Skin epidermis (tissue), 12 donors: ENCODE measurements at regions not wholly inside any gene's neighbourhood (a gene's known extent, or its start where the extent isn't known, plus 50 kb on each side); places are given as distances from the start of the nearest gene placed in this dataset.

Source experiments
- H3K27ac ChIP-seq, 21 experiments: fragments of 200-600 bp; sonication (generic) in 11 of 21; one replicate each; pipeline ENCODE4 v1.5.0; 2020; ENCODE audit warnings: mild to moderate bottlenecking in 3 of 21, inconsistent platforms in 2 of 21, moderate library complexity in 2 of 21
- H3K4me3 ChIP-seq, 7 experiments: fragments of 200-600 bp; sonication (generic) in 2 of 7; one replicate each; pipeline ENCODE4 v1.5.0; 2020; ENCODE audit warnings: inconsistent platforms in 2 of 7, mild to moderate bottlenecking in 2 of 7, moderate library complexity in 1 of 7

DNA sequence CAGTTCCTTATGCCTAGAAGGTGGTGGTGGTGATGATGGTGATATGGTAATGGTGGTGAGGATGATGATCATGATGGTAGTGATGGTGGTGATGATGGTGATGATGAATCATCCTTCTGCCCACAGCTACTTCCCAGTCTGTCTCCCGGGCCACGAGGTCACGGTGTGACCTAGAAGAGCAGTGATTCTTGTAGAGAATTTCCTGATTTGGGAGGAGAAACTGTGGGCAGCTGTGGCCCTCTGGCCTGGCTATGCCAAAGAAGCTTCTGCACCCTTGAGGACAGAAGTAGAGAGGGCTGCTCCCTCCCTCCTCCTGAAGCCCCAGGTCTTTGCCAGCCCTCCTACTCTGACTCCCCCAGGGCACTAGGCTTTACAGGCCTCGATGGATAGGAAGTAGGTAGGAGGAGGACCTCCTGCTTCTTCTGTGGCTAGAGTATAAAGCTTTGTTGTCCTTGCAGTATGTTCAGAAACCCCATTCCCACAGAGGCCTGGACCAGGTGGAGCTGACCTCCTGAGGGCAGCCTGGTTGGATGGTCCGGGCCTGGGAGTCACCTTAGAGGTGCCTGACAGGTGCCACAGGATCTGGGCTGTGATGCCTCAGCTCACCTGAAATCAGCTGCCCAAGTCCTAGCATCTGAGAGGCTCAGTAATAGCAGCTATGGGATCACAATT lies 57.9 kb upstream of the EPAS1 start:
- H3K4me3 ChIP-seq: no peak overlapping the region
- peak overlapping the region in 10 of 21 experiments; percentile 9 to 78 (median 62) for H3K27ac ChIP-seq

DNA sequence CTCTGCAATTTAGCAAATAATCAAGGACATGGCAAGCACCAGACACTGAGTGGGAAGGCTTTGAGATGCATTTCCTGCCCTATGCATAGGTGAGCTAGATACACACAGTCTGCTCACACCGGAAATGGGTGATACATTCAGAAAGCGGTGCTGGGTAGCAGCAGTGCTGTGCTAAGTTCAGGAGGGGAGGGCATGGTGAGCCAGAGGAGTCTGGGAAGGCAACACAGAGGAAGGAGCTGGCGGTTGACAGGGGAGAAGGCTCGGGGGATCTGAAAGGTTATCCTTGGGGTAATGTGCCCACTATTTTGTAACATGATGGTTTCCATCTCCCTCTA lies 57.4 kb upstream of the EPAS1 start:
- H3K27ac ChIP-seq: peak overlapping the region in 7 of 21 experiments; percentile 9 to 78 (median 65)
- no peak overlapping the region for H3K4me3 ChIP-seq

DNA sequence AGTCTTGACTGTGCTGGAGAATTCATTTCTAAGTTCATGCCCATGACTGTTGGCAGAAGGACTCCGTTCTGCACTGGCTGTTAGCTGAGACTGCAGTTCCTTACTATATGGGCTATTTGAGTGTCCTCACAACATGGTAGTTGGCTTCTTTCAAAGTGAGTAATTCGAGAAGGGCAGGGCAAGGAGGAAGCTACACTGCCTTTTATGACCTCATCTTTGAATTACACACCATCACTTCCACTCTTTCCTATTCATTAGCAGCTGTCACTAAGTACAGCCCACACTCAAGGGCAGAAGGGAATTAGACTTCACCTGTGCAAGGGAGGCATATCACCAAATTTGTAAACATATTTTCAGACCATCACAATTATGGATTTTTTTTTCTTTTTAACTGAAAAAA lies 55.9 kb upstream of the EPAS1 start:
- Histone ChIP-seq H3K27ac (no peak overlapping the region), H3K4me3 (no peak overlapping the region)

- H3K4me3 ChIP-seq: no peak overlapping the region
- H3K27ac ChIP-seq: no peak overlapping the region
These were observed 51.3 kb upstream of the EPAS1 start for GRCh38 chr2:46245869-46246268.

DNA sequence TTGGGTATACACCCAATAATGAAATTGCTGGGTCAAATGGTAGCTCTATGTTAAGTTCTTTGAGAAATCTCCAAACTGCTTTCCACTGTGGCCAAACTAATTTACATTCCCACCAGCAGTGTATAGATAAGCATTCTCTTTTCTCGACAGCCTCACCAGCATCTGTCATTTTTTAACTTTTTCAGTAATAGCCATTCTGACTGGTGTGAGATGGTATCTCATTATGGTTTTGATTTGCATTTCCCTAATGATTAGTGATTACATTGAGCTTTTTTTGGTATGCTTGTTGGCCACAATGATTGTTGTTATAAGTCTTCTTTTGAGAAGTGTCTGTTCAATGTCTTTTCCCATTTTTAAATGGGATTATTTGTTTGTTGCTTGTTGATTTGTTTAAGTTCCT lies 50.4 kb upstream of the EPAS1 start:
- Histone ChIP-seq H3K27ac (no peak overlapping the region), H3K4me3 (no peak overlapping the region)
